ENCODE measurements at regions not wholly inside any gene's neighbourhood (a gene's known extent, or its start where the extent isn't known, plus 50 kb on each side); places are given as distances from the start of the nearest gene placed in this dataset.
"Not testable (repeated sequence)": the region's sequence is repeated elsewhere in the genome, so short reads cannot be mapped to it uniquely, and the experiment has no call there.

DNA sequence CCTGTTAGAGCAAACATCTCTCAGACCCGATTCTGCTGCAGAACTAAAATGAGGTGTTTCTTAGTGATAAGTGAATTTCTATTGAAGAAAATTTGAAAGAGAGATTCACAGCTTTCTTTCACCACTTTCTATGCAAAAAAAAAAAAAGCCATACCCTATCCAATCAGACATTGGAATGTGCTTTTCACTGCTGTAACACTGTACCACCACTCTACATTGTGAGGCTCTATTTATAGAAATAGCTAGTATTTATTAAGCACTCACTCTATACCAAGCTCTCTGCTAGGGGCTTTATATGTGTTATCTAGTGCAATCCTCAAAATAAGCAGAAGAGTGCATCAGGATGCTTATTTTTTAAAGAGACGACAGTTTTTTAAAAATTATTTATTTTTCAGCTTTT, 580.6 kb upstream of the VRK2 start:
- no peaks in the 10 kb centered on the region for H3K9me3 ChIP-seq (replicated peaks)
- H3K27me3 ChIP-seq (replicated peaks): no peaks in the 10 kb centered on the region
- H3K36me3 ChIP-seq: no peaks in the 10 kb centered on the region
- H3K27ac ChIP-seq: no peak overlapping the region
- H3K4me3 ChIP-seq: no peak overlapping the region
- no peaks in the 10 kb centered on the region for H3K4me1 ChIP-seq (replicated peaks)
- no peak for DNase-seq (ENCODE audit: low read depth in 1 of 2, low spot score in 2 of 2)

DNA sequence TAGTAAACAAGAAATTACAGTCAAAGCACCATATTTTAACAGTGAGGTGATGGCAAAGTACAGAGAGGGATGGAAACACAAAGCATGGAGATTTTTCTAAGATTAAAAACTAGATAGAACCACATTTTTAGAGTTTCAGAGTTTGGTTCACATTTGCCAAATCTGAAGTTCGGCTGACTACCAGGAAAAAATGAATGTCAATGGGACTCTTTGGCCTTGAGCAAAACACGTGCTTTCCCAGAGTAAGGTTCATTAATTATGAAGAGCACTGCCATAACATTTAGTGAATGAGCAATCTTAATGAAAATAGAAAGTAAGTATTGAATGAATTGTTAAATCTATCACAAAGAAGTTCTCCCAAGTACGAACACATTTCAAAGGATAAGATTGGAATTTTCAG, 571.2 kb upstream of the VRK2 start:
- no peaks in the 10 kb centered on the region for H3K9me3 ChIP-seq (replicated peaks)
- H3K27me3 ChIP-seq (replicated peaks): no peaks in the 10 kb centered on the region
- H3K4me1 ChIP-seq (replicated peaks): no peaks in the 10 kb centered on the region
- no peak overlapping the region for H3K27ac ChIP-seq
- H3K4me3 ChIP-seq: no peak overlapping the region
- H3K36me3 ChIP-seq: no peaks in the 10 kb centered on the region
- DNase-seq (ENCODE audit: low read depth in 1 of 2, low spot score in 2 of 2): no peak

DNA sequence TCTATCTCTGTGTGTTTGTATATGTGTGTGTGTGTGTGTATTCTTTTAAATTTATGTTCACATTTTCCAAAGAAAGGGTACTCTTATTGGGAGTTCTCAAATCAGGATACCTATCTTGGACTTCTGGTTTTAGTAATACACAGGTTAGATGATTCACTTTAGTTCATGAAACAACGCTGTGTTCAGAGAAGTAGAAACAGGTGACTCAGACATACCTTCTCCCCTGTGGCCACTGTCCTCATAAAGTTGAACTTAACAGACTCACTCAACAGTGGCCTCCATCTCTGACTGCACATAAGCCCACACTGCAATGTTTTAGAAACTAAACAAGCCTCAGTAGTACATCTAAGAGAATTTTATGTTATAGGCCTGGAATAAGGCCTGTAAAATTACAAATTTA, 566.6 kb upstream of the VRK2 start:
- H3K4me3 ChIP-seq: no peak overlapping the region
- no peaks in the 10 kb centered on the region for H3K9me3 ChIP-seq (replicated peaks)
- no peak overlapping the region for H3K27ac ChIP-seq
- H3K36me3 ChIP-seq: no peaks in the 10 kb centered on the region
- no peak for DNase-seq (ENCODE audit: low read depth in 1 of 2, low spot score in 2 of 2)
- no peaks in the 10 kb centered on the region for H3K27me3 ChIP-seq (replicated peaks)
- H3K4me1 ChIP-seq (replicated peaks): no peaks in the 10 kb centered on the region

DNA sequence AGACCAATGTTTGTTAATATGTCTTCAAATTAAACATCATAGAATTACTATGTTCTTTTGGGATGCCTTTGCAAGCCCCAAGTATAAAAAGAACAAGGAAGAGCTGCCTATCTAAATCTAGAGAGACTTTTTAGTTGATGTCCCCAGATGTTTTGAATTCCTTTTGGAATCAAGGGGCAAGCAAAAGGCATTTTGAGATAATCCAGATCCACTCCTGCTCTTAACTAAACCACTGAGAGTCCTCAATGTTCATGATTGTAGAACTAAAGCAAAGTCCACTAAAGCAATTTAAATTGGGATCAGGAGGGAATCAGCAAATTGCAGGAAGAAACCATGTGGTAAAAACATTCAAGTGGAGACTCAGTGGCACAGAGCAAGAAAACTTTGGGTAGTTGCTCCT, 558.5 kb upstream of the VRK2 start:
- H3K27ac ChIP-seq: no peak overlapping the region
- H3K27me3 ChIP-seq (replicated peaks): no peaks in the 10 kb centered on the region
- no peaks in the 10 kb centered on the region for H3K36me3 ChIP-seq
- no peaks in the 10 kb centered on the region for H3K9me3 ChIP-seq (replicated peaks)
- no peak overlapping the region for H3K4me3 ChIP-seq
- DNase-seq (ENCODE audit: low read depth in 1 of 2, low spot score in 2 of 2): no peak
- H3K4me1 ChIP-seq (replicated peaks): no peaks in the 10 kb centered on the region

DNA sequence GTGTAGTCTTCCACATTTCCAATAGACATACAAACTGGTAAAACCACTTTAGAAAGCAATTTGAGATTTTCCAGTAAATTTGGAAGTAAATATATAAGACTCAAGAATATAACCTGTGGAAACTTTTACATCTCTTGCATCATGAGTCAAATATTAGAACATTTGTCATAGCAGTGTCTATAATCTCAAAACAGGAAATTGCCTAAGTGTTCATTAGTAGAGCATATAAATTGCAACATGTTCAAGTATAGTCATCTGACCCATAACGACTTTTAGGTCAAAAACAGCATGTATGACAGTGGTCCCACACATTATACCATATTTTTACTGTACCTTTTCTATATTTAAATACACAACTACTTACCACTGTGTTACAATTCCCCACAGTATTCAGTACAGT, 555.9 kb upstream of the VRK2 start:
- Histone ChIP-seq H3K4me3 (no peak overlapping the region), H3K9me3 (replicated peaks) (no peaks in the 10 kb centered on the region), H3K27me3 (replicated peaks) (no peaks in the 10 kb centered on the region), H3K36me3 (no peaks in the 10 kb centered on the region), H3K4me1 (replicated peaks) (no peaks in the 10 kb centered on the region), H3K27ac (no peak overlapping the region)
- DNase-seq (ENCODE audit: low read depth in 1 of 2, low spot score in 2 of 2): no peak

DNA sequence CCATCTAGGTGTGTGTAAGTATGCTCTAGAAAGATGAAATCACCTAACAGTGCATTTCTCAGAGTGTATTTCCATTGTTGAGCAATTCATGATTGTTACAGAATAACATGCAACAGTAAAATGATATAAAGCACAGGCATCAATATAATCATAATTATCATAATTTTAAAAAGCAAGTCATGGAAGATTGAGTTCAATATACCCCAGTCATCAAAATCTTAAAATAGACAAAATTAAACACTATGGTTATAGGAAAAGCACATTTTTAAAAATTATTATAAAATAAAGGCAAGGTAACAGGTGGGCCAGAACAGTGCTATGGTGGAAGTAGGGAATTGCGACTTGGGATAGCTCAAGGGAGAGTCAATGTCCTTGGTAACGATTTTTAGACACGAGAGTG, 555.4 kb upstream of the VRK2 start:
- H3K36me3 ChIP-seq: no peaks in the 10 kb centered on the region
- H3K4me3 ChIP-seq: no peak overlapping the region
- H3K27me3 ChIP-seq (replicated peaks): no peaks in the 10 kb centered on the region
- no peak for DNase-seq (ENCODE audit: low read depth in 1 of 2, low spot score in 2 of 2)
- no peak overlapping the region for H3K27ac ChIP-seq
- H3K9me3 ChIP-seq (replicated peaks): no peaks in the 10 kb centered on the region
- H3K4me1 ChIP-seq (replicated peaks): no peaks in the 10 kb centered on the region

DNA sequence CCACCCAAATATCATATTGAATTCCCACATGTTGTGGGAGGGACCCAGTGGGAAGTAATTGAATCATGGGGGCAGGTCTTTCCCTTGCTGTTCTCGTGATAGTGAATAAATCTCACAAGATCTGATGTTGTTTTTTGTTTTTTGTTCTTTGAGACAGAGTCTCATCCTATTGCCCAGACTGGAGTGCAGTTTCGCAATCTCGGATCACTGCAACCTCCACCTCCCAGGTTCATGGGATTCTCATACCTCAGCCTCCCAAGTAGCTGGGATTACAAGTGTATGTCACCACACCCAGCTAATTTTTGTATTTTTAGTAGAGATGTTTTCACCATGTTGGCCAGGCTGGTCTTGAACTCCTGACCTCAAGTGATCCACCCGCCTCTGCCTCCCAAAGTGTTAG, 552.6 kb upstream of the VRK2 start:
- not testable (repeated sequence) for H3K9me3 ChIP-seq (replicated peaks); H3K4me1 ChIP-seq (replicated peaks); H3K27ac ChIP-seq; H3K36me3 ChIP-seq; DNase-seq (ENCODE audit: low read depth in 1 of 2, low spot score in 2 of 2); H3K27me3 ChIP-seq (replicated peaks); H3K4me3 ChIP-seq

DNA sequence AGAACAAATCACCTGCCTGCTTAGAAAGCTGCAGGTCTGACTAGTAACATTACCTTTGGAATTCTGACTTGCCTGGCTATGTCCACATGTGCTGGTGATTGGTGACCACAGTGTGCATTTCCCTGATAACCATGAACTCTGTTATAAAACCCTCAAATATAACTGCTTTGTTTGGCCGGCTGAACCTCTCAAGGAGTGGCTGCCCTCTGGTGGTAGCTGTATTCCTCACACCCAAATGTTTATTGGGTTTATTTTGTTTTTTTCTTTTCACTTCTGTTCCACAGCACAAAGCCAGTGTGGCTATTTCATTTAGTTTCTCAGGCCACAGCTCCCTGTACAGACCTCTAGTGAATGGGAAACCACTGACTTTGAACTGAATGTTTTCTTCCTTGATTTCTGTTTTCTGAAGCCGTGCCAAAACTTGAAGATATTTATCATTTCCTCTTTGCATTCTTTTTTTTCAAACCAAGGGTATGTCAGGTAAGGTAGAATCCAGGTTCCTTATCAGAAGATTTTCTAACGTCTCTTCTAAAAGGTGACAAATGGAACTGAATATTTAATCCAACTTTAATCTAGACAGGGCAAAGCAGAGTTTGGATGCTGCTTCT, 549.0 kb upstream of the VRK2 start:
- no peak overlapping the region for H3K4me3 ChIP-seq
- no peak overlapping the region for H3K27ac ChIP-seq
- no peaks in the 10 kb centered on the region for H3K4me1 ChIP-seq (replicated peaks)
- H3K27me3 ChIP-seq (replicated peaks): no peaks in the 10 kb centered on the region; the same call in 1 of the 2 replicates
- DNase-seq (ENCODE audit: low read depth in 1 of 2, low spot score in 2 of 2): peak; percentile 37 to 40
- H3K36me3 ChIP-seq: no peaks in the 10 kb centered on the region
- no peaks in the 10 kb centered on the region for H3K9me3 ChIP-seq (replicated peaks)

DNA sequence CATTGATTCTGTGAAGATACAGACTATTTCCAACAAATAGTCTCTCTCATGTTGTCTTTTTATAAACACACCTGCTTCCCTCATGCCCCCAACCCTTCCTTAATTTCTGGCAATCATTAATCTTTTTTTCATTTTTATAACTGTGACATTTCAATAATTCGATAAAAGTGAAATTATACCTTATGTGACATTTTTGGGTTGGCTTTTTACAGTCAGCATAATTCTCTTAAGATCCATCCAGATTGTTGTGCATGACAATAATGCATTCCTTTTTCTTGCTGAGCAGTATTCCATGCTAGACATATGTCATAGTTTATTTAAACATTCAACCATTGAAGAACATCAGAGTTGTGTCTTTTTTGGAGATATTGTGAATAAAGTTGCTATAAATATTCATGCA, 541.8 kb upstream of the VRK2 start:
- no peaks in the 10 kb centered on the region for H3K9me3 ChIP-seq (replicated peaks)
- DNase-seq (ENCODE audit: low read depth in 1 of 2, low spot score in 2 of 2): no peak
- H3K36me3 ChIP-seq: no peaks in the 10 kb centered on the region
- H3K4me1 ChIP-seq (replicated peaks): no peaks in the 10 kb centered on the region
- H3K4me3 ChIP-seq: no peak overlapping the region
- H3K27me3 ChIP-seq (replicated peaks): no peaks in the 10 kb centered on the region
- H3K27ac ChIP-seq: no peak overlapping the region

DNA sequence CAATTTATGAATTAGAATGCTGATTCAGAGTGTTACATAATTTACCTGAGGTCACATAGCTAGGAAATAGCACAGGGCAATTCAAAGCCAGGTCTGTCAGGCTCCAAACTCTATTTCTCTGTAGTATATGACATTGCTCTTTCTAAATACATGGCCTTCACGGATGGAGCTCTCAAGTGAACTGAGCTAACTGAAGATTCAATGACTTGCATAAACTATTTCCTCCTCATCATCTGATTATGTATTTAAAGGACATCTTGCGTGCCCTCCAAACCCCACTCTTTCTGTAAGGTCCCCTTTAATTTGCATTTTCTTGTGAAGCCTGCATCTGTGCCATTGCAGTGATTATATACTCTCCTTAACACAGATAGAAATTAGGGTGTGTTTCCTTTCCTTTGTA, 537.4 kb upstream of the VRK2 start:
- H3K36me3 ChIP-seq: no peaks in the 10 kb centered on the region
- no peaks in the 10 kb centered on the region for H3K4me1 ChIP-seq (replicated peaks)
- H3K27ac ChIP-seq: no peak overlapping the region
- no peak overlapping the region for H3K4me3 ChIP-seq
- no peaks in the 10 kb centered on the region for H3K9me3 ChIP-seq (replicated peaks)
- no peak for DNase-seq (ENCODE audit: low read depth in 1 of 2, low spot score in 2 of 2)
- no peaks in the 10 kb centered on the region for H3K27me3 ChIP-seq (replicated peaks)

DNA sequence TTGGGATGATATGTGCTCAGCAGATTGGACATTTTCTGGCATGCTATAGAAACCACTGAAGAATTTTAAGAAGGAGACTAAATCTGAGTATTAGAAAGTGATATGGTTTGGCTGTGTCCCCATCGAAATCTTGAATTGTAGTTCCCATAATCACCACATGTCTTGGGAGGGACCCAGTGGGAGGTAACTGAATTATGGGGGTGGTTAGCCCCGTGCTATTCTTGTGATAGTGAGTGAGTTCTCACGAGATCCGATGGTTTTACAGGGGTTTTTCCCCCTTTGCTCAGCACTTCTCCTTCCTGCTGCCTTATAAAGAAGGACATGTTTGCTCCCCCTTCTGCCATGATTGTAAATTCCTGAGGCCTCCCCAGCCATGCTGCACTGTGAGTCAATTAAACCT, 535.9 kb upstream of the VRK2 start:
- no peak overlapping the region for H3K4me3 ChIP-seq
- H3K27me3 ChIP-seq (replicated peaks): no peaks in the 10 kb centered on the region
- no peaks in the 10 kb centered on the region for H3K36me3 ChIP-seq
- H3K27ac ChIP-seq: no peak overlapping the region
- no peaks in the 10 kb centered on the region for H3K9me3 ChIP-seq (replicated peaks)
- H3K4me1 ChIP-seq (replicated peaks): no peaks in the 10 kb centered on the region
- DNase-seq (ENCODE audit: low read depth in 1 of 2, low spot score in 2 of 2): no peak

DNA sequence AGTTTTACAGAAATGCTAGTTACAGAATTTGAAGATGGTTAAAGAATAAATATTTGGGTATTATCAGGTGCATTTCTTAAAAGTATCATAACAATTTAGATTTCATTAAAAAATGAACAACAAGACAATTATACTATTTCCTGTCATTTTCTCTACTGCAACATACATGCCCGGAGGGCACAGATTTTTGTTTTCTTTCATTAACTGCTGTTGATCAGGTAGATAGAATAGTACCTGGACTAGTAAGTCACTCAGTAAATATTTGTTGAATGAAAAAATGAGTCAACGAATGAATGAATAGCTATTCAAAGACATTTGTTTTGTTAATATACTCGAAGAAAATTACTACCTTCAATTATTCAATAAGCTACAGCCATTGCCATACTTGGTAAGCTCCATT, 531.2 kb upstream of the VRK2 start:
- Histone ChIP-seq H3K27me3 (replicated peaks) (no peaks in the 10 kb centered on the region), H3K27ac (no peak overlapping the region), H3K4me3 (no peak overlapping the region), H3K9me3 (replicated peaks) (no peaks in the 10 kb centered on the region), H3K4me1 (replicated peaks) (no peaks in the 10 kb centered on the region), H3K36me3 (no peaks in the 10 kb centered on the region)
- no peak for DNase-seq (ENCODE audit: low read depth in 1 of 2, low spot score in 2 of 2)

DNA sequence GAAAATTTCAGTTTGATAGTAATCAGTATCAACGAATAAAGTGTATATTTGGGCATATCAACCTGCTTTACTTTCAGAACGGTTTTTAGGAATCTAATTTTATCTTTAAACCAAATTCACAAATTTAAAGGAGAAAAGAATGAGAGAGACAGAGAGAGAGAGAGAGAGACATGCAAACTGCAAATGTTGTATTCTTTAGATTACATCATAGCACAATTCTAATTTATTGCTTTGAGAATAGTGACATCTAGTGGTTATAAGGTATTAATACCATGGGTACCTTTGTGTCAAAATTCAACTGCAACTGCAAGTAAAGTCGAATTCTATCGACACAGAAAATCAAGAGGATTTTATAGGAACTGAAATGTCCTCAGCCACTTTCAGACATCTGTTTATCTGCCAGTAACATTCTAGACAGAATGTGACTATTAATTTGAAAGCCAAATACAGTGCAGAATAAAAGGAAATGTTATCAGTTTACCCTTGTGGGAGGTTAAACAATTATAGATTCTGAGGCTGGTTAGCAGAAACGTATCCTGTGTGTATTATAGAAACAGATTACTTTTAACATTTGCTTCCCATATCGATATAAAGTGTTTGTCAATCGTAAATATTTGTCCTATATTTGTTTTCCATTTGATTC, 529.8 kb upstream of the VRK2 start:
- peak in 1 of 2 experiments; percentile 20 for DNase-seq (ENCODE audit: low read depth in 1 of 2, low spot score in 2 of 2)
- Histone ChIP-seq H3K36me3 (no peaks in the 10 kb centered on the region), H3K4me3 (no peak overlapping the region), H3K9me3 (replicated peaks) (no peaks in the 10 kb centered on the region), H3K27me3 (replicated peaks) (no peaks in the 10 kb centered on the region), H3K27ac (no peak overlapping the region), H3K4me1 (replicated peaks) (no peaks in the 10 kb centered on the region)

DNA sequence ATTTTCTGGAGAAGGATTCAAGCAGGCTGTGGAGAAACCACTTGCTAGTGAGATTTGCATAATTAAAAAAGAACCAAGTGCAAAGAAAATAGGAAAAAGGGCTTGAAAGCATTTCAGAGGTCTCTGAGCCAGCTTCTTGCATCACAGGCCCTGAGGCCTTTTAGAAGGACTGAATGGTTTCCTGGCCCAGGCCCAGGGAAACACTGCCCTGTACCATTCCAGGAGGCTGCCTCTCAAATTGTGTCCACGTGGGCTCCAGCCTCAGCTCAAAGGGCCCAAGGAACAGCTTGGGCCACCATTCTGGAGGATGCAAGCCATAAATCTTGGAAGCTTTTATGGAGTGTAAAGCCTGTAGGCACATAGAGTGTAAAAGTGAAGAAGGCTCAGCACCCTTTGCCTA, 523.3 kb upstream of the VRK2 start:
- no peak for DNase-seq (ENCODE audit: low read depth in 1 of 2, low spot score in 2 of 2)
- H3K36me3 ChIP-seq: no peaks in the 10 kb centered on the region
- no peaks in the 10 kb centered on the region for H3K27me3 ChIP-seq (replicated peaks)
- H3K9me3 ChIP-seq (replicated peaks): no peaks in the 10 kb centered on the region
- no peak overlapping the region for H3K27ac ChIP-seq
- no peaks in the 10 kb centered on the region for H3K4me1 ChIP-seq (replicated peaks)
- no peak overlapping the region for H3K4me3 ChIP-seq

DNA sequence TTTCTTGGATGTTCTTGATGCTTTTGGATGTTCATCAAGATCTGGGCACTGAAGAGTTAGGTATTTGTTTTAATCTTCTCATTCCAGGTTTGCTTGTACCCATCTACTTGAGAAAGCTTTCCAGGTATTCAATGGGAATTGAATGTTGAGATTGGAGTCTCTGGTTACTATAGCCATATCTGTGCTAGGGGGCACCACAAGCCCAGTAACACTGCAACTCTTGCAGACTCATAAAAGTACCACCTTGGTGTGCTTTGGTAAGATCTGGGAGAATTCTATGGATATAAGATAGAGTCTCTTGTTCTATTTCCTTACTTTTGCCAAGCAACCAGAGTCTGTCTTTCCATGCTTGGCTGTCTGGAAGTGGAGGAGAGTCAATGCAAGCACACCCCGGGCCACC, 518.9 kb upstream of the VRK2 start:
- no peak for DNase-seq (ENCODE audit: low read depth in 1 of 2, low spot score in 2 of 2)
- no peaks in the 10 kb centered on the region for H3K4me1 ChIP-seq (replicated peaks)
- no peak overlapping the region for H3K4me3 ChIP-seq
- H3K27ac ChIP-seq: no peak overlapping the region
- no peaks in the 10 kb centered on the region for H3K36me3 ChIP-seq
- no peaks in the 10 kb centered on the region for H3K9me3 ChIP-seq (replicated peaks)
- no peaks in the 10 kb centered on the region for H3K27me3 ChIP-seq (replicated peaks)

All from SJSA1 (cell line).